ENCODE measurements at regions not wholly inside any gene's neighbourhood (a gene's known extent, or its start where the extent isn't known, plus 50 kb on each side); places are given as distances from the start of the nearest gene placed in this dataset.

DNA sequence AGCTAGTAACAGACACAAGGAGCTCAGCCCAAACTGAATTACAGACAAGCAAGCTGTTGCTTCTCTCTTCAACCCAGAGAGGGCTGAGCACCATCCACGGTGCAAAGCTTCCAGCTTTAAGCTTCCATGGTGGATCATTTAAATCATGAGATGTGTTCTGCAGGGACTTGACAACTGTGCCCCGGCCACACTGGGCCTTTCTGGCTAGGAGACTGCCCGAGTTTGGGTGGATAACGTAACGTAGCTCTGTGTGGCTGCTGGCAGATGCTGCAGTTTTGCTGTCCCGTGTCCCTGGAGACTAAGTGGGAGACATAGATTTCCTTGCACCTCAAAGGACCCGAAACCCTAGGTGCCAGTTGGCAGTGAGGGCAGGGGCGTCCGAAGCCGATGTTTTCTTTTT is 234.0 kb downstream of the IRX2 start:
- TF ChIP-seq, protein P1, sequence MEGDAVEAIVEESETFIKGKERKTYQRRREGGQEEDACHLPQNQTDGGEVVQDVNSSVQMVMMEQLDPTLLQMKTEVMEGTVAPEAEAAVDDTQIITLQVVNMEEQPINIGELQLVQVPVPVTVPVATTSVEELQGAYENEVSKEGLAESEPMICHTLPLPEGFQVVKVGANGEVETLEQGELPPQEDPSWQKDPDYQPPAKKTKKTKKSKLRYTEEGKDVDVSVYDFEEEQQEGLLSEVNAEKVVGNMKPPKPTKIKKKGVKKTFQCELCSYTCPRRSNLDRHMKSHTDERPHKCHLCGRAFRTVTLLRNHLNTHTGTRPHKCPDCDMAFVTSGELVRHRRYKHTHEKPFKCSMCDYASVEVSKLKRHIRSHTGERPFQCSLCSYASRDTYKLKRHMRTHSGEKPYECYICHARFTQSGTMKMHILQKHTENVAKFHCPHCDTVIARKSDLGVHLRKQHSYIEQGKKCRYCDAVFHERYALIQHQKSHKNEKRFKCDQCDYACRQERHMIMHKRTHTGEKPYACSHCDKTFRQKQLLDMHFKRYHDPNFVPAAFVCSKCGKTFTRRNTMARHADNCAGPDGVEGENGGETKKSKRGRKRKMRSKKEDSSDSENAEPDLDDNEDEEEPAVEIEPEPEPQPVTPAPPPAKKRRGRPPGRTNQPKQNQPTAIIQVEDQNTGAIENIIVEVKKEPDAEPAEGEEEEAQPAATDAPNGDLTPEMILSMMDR (IDR thresholded peaks at IDR 0.05; ENCODE audit: insufficient read depth, low read length, poor library complexity, severe bottlenecking): no peak
- no peak for TF ChIP-seq EZH2phosphoT487 (conservative IDR thresholded peaks at IDR 0.05; ENCODE audit: low read length)
